ENCODE measurements at regions not wholly inside any gene's neighbourhood (a gene's known extent, or its start where the extent isn't known, plus 50 kb on each side); places are given as distances from the start of the nearest gene placed in this dataset.
"Not testable (repeated sequence)": the region's sequence is repeated elsewhere in the genome, so short reads cannot be mapped to it uniquely, and the experiment has no call there.

DNA sequence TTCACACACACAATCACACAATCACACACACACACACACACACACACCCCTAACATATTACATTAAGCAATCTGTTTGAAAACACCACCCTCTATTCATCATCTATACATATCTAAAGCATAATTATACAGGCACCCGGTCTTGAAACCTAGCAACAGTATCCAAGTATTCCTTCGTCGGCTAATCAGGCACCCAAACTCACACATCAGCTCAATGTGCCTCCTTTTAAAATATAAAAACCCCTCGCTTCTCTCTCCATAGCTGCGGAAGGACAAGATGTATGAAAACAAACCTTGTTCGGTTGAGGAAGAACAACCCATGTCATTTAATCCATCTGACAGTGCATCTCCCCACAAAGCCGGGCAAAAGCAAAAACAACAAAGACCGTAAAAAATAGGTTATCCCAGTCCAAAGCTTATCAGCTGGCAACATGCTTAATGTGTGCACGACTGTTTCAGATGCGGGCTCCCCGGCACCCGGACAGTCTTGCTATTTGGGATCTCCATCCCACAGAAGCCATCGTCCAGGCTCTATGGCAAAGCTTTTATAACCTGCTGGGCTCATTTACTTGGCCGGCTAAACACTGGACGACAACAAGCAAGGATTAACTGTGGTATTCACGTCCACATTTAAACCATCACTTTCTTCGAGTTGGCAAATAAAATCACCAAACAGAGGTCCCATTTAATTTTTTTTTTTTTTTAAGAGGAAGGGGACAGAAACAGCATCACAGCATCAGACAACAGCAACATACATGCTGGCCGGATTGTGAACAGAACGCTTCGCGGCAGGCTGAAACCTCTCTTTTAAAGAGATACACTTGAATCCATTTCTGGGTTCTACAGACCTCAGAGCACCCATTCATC is 365.5 kb downstream of the SHANK2 start:
- no peak for DNase-seq (ENCODE audit: low read depth)

DNA sequence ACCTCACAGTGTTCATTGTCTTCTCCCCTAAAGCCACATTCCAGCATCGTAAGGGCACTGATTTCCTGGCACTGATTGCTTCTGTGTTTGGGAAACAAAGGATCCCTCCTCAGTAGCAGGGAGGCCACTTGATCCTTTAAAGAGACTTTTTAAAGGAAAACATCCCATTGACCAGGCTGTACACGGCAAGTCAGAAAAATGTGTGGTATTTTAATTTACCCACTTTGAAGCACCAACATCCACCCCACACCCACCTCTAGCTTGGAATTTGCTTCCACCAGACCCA is 364.9 kb downstream of the SHANK2 start:
- no peak for DNase-seq (ENCODE audit: low read depth)

DNA sequence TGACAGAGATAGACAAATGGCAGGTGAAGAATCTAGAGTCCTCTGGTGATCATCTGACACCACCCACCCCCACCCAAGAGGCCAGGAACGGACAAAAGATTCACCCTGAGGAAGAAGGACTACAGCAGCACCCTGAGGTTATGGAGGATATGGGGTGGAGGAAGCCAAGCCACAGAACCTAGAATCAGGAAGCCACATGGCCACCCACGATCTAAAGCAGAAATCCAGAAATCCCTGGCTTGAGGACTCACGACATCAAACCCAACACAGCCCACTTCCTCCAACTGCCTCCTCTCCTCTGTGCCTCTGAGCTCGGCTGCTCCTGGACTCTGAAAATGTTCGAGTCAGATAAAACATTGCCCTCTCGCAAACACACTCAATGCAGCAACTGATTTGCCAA is 364.3 kb downstream of the SHANK2 start:
- DNase-seq (ENCODE audit: low read depth), result no peak

DNA sequence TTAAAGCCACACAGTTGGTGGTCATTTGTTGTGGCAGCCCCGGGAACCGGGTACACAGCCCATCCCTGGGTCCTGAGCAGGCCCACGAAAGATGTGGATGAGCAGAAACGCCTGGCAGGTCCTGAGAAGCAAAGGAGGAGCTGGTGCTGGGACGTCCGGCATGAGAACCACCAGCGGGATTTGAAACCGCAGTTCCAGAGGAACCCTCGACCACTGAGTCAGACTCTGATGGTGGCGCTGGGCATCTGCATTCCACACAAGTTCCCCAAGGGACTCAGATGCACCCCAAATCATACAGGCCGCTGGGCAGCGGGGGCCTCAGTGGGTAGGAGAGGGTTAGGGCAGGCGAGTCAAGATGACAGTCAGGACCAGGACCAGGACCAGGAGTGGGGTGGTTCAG is 363.0 kb downstream of the SHANK2 start:
- no peak for DNase-seq (ENCODE audit: low read depth)

DNA sequence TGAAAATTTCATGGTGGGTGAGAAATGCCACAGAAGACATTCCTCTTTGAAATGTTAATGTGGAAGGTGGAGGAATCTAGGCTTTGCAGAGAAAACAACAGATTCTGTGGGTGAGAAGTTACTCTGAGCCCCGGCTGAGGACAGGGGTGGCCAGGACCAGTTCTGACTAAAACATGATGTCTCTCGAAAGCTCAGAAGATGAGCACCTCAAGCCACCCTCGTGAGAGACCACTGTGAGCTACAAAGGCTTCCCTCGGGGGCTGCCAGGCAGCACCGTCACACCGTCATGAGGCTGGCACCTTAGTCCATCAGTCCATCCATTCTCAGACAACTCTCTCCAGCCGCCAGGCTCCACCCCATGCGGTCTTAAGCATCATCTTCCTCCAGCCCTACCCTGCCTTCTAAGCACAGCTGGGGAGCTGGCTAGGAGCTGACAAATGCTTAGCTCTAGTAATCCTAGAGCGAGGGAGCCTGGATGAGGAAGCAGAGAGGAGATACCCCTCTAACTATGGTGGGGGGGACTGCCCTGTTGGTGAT is 360.5 kb downstream of the SHANK2 start:
- no peak for DNase-seq (ENCODE audit: low read depth)

DNA sequence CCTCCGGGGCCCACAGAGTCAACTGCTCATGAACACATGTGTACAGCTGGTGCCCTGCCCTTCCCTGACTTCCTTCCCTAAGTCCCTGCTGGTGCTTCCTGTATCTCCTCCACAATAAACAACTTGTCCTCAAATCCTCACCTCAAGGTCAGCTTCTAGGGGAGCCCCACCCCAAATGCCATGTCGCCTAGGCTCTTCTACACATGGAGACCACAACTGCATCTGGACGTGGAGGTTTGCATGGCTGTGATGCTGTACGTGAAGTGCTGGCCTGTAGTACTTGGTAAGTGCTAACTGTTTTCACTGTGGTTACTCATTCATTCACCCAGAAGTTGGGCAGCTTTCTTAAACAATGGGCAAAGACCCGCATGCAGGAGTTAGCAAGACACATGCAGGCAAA is 359.5 kb downstream of the SHANK2 start:
- DNase-seq (ENCODE audit: low read depth), result no peak

DNA sequence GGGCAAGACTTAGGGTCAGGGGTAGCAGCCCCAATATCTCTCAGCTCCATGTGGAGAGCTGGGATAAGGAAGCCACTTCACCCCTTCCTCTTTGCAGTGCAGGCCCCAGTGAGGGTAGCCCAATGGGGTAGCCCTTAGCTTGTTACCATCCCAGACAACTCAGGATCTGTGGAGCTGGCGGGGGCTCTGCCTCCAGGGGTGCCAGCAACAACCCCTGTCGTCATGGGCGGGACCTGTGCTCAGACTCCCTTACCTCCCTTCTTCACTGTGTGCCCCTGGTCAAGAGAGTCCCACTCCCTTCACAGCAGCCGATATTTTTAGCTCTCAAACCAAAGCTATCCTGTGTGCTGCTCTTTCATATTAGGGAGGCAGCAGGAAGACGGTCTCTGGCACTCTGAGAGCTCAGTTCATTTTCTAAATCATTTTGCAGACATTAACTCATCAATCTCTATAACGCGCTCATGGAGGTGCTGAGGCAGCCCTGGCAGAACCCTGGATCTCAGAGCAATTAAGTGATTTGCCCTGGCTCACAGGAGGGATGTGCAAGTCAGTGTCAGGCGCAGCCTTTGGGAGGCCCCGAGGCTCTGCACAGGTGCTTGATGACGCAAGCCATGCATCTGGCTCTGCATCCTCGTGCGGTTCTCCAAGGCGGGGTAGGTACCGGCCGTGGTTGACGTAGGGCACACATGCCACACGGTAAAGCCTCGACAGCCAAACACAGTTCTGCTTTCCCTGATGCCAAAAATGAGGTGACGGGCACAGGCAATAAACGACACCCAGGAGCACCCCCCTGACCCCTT is 357.6 kb downstream of the SHANK2 start:
- DNase-seq (ENCODE audit: low read depth), result no peak

DNA sequence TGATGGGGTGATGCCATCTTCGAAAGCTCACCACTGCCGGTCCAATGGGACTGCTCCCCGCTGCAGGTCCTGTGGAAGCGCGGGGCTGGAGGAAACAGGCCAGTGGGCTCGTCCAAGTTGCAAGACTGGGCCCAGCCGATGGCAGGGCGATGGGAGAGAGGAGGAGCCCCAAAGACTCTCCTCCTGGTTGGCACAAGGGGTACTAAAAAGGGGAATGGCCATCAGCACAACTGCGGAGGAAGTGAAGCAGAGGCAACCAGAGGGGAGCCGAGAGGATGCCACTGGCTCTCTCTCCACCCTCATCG is 357.1 kb downstream of the SHANK2 start:
- DNase-seq (ENCODE audit: low read depth), result no peak

DNA sequence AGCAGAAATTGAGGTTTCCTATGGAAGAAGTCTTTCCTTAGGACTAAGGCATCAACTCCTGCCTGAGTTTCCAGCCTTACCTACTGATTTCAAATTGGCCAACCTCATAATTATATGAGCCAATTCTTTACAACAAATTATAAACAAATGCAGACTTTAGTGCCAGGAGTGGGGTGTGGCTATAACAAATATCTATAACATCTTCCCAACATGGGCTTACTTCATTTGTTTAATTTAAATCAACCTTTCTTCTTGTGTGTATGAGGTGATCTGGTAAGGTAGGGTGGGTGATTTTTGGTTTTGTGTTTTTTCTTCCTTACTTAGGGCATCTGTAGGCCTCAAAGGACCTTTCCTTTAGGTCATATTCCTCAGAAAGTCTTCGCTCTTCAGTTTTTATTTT is 354.9 kb downstream of the SHANK2 start:
- DNase-seq (ENCODE audit: low read depth), result no peak

DNA sequence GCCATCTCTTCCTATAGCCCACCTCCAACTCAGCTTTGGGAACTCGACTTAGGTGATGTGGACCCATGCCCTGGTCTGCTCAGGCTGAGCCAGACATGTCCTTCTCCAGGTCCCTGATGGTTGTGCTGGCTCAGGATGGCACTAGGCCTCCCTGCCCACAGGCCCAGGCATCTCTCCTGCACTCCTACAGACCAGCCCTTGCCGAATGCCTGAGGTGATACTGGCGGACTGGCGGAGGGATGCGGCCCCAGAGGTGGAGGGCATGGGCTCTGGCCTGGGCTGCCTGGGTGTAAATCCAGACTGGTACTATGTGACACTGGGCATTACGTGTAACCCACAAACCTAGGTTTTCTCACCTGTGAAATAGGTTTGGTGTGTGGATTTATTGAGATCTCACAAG is 352.8 kb downstream of the SHANK2 start:
- DNase-seq (ENCODE audit: low read depth), result no peak

DNA sequence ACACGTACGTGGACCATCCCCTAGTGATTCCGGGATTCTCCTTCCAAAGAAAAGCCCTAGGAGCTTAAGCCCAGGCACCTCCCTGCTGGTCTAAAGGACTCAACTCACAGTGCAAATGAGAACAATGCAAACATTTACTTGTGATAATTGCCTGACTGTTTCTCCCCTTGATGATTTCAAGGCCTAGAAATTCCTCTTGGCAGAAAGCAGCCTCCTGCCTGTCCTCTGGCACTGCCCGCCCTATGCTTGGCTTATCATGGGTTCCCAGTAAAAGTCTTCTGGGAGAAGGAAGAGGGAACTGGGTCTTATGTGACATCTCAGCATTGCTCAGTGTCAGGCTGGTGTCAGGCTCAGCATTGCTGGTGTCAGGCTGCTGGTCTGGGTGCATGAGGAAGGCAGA is 351.8 kb downstream of the SHANK2 start:
- no peak for DNase-seq (ENCODE audit: low read depth)

DNA sequence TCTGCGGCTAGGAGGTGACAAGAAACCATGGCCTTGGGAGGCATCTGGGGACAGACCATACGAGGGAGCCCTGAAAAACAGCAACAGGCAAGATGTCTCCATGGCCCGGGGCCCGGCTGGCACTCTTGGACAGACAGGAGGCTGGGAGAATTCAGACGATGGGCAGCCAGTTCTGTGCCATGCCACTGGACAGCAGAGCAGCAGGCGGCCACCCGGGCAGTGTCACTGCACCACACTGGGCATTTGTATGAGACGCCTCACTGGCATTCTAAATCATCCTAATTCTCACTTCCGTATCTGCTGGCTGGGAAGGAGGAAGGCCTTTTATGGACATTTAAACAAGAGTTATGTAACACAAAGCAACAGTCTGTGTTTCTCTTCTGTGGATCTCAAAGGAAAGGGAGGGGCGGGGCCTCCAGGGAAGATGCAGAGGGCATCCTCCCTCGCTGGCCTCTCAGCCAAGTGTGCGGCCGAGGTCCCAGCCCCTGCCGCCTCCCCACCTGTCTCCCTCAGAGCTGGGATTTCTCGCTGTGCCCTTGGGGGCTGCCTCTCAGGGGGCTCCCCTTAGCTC is 350.3 kb downstream of the SHANK2 start:
- no peak for DNase-seq (ENCODE audit: low read depth)

DNA sequence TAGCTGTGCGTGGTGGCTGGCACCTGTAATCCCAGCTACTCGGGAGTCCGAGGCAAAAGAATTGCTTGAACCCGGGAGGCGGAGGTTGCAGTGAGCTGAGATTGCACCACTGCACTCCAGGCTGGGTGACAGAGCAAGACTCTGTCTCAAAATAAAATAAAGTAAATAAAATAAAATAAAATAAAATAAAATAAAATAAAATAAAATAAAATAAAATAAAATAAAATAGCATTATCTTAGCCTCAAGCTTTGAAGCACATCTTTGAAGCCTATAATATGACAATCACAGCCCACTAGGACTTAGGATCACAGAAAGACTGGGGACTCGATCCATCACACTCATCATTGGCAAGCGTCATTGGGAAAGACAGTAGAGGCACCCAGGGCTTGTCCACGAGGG is 349.1 kb downstream of the SHANK2 start:
- DNase-seq (ENCODE audit: low read depth), result not testable (repeated sequence)

DNA sequence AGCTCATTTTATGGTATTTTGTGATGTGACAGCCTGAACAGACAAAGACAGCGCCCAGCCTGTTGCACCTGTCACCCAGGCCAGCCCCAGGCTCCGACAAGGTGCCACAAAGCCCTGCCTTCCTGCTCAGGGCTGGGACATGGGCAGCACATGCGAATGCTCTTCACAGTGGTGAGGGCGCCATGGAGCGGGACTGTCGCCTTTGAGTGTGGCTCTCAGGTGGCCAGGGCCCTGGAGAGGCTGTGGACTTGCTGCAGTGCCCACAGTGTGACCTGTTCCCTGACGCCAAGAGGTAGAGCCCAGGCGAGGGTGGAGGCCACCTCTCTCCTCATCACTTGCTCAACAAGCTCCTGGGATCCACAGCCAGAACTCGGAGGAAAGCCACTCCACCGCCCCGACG is 346.3 kb downstream of the SHANK2 start:
- DNase-seq (ENCODE audit: low read depth), result no peak

DNA sequence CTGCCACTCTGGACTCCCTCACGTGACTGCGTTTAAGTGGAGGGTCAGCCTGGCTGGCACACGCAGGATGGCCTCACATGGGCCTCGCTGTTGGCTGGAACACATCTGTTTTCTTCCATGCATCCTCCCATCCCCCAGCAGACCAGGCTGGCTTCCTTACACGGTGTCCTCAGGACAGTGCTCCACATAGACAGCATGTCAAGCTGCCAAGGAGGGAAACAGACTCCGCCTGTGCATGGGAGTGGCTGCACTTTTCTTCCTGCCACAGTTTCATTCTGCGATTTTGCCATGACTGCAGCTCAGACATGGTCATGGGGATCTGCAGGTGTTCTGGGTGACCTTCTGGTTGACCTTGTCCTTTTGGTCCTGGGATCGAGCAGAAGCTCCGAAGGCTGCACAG is 344.2 kb downstream of the SHANK2 start:
- no peak for DNase-seq (ENCODE audit: low read depth)

DNA sequence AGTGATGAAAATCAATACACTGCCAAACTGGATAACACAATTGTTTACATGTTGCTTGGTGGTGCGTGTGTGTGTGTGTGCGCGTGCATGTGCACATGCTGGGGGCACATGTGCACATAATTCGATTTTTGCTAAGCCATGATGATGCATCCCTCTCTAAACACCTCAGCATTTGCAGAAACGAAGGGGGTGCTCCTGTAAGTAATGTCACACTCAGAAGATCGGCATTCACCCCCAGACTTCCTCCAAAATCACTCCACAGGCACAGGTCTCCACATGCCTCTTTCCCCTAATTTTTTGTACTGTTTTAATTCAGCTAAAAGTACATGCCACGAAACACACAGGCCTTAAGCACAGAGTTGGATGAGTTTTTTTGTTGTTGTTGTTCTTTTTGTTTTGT is 341.5 kb downstream of the SHANK2 start:
- no peak for DNase-seq (ENCODE audit: low read depth)

DNA sequence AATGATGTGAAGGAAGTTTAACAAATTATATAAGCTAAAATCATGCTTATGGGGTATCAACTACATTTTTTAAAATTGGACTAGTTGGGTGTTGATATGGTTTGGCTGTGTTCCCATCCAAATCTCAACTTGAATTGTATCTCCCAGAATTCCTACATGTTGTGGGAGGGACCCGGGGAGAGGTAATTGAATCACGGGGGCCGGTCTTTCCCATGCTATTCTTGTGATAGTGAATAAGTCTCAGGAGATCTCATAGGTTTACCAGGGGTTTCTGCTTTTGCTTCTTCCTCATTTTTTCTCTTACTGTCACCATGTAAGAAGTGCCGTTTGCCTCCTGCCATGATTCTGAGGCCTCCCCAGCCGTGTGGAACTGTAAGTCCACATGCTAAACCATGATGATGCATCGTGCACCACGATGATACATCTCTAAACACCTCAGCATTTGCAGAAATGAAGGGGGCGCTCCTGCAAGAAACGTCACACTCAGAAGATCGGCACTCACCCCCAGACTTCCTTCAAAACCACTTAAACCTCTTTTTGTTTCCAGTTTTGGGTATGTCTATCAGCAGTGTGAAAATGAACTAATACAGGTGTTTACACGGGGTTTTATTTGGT is 340.0 kb downstream of the SHANK2 start:
- peak; percentile 25 for DNase-seq (ENCODE audit: low read depth)

DNA sequence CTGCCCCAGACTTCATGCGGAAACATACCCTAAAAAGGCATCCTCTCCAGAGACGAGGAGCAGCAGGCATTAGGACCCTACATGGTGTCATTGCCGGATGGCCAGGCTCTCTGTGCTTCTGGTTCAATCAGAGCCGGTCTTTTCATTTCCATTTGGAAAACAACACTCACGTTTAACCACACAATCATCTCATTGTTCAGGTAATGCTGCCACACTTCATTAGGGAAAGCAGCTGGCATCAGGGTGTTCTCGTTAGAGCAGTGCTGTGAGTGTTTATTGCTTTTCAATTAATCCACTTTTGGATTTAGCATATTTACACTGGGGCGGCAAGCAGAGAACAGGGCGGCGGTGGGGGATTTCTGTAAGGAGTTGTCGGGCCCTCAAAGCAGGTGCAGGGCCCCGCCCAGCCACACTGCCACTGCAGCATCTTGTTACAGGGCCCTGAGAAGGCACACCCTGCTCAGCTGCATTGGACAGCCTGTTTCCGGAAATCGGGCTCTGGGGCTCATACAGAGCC is 338.6 kb downstream of the SHANK2 start:
- DNase-seq (ENCODE audit: low read depth), result no peak

DNA sequence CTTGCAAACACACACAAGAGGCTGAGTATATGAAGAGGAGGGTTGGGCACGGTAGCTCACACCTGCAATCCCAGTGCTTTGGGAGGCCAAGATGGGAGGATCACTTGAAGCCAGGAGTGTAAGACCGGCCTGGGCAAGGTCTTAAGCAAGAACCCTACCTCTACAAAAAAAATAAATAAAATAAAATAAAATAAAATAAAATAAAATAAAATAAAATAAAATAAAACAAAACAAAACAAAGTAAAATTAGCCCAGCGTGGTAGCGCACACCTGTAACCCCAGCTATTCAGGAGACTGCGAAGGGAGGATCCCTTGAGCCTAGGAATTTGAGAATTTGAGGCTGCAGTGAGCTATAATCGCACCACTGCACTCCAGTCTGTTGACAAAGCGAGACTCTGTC is 337.9 kb downstream of the SHANK2 start:
- no peak for DNase-seq (ENCODE audit: low read depth)

DNA sequence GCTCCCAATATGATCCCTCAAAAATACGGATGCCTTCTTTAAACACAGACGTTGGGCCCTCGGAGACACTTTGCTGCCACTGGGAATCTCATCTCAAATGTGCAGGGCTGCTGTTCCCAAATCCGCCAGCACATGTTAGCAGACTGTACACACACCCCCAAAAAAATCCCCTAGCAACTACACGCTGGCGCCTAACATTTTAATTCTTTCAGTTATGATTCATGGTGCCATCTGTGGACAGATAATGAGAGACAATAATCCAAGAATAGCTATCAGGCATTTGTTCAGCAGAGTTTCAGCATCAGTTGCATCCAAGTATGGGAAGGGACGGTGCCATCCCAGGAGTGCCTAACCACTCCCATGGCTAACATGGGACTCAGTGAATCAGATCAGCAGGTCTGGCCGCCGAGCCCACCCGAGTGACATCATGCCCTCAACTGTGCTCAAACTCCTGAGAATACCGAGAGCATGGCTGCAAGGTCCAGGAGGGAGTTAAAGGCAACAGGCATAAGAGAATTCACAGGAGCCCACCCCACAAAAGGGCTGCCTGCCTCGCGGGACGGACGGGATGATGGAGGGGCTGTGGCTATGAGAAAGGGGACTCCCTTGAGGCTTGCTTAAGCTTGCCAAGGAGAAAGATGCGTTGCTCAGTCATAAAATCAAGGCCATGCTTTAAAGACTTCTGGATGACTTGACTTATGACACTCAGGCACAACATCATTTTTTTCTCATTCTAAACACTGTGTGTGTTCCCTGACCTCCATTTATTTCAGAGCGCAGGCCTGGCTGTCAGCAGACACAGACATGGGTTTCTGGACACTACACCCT is 337.0 kb downstream of the SHANK2 start:
- DNase-seq (ENCODE audit: low read depth), result no peak

DNA sequence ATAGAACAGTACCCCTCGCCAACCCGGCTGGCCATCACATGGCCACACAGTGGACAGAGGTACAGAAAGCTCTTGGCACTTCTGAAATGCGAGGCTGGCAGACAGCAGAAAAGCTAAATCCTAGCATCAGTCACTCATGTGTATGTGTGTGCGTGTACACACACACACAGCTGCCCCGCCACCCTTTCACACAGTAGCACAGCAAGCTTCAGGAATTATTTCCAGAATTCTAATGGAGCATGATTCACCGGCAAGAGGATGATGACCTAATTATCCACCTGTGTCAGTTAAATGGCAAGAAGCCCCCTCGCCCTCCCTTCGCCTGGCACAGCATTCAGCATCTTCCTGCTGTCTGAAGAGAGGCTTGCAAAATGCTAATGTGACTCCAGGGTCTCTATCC is 336.0 kb downstream of the SHANK2 start:
- DNase-seq (ENCODE audit: low read depth), result no peak

Data from HT1080 (cell line).